ENCODE measurements at regions not wholly inside any gene's neighbourhood (a gene's known extent, or its start where the extent isn't known, plus 50 kb on each side); places are given as distances from the start of the nearest gene placed in this dataset.
A peak's percentile ranks its signal among the peaks of the same experiment; 100 is the strongest.

- no peaks in the 10 kb centered on the region; the same call in 1 of the 2 replicates for H3K27me3 ChIP-seq
- no peak for TF ChIP-seq CTCF (IDR thresholded peaks at IDR 0.05; ENCODE audit: low read depth, low read length)
Measured at GRCh38 chr11:92286709-92287108, 62.1 kb downstream of the FAT3 start.

GRCh38 chr11:92295175-92296137, 70.8 kb downstream of the FAT3 start:
- H3K27me3 ChIP-seq, result no peaks in the 10 kb centered on the region
- no peak for TF ChIP-seq CTCF (IDR thresholded peaks at IDR 0.05; ENCODE audit: low read depth, low read length)
- DNase-seq, result no peak
- no peaks in the 10 kb centered on the region; the same call in 1 of the 2 replicates for H3K4me1 ChIP-seq
- no peak overlapping the region for H3K4me3 ChIP-seq (ENCODE audit: low read depth, low read length)
- no peaks in the 10 kb centered on the region for H3K36me3 ChIP-seq
- H3K9me3 ChIP-seq, result no peaks in the 10 kb centered on the region

More at GRCh38 chr11:92286709-92287108, 62.1 kb downstream of the FAT3 start:
- H3K9me3 ChIP-seq, result no peaks in the 10 kb centered on the region
- no peak for DNase-seq
- H3K4me1 ChIP-seq, result no peaks in the 10 kb centered on the region
- no peak overlapping the region for H3K4me3 ChIP-seq (ENCODE audit: low read depth, low read length)
- H3K36me3 ChIP-seq, result no peaks in the 10 kb centered on the region

GRCh38 chr11:92296138-92296515, 71.5 kb downstream of the FAT3 start:
- Histone ChIP-seq H3K9me3 (no peaks in the 10 kb centered on the region), H3K4me3 (ENCODE audit: low read depth, low read length) (no peak overlapping the region), H3K27me3 (no peaks in the 10 kb centered on the region), H3K36me3 (no peaks in the 10 kb centered on the region), H3K4me1 (peaks cover 4% of the 10 kb centered on the region)
- DNase-seq, result no peak
- TF ChIP-seq CTCF (IDR thresholded peaks at IDR 0.05; ENCODE audit: low read depth, low read length), result no peak

- TF ChIP-seq CTCF (IDR thresholded peaks at IDR 0.05; ENCODE audit: low read depth, low read length), result no peak
- Histone ChIP-seq H3K4me3 (ENCODE audit: low read depth, low read length) (no peak overlapping the region), H3K36me3 (no peaks in the 10 kb centered on the region), H3K9me3 (no peaks in the 10 kb centered on the region), H3K4me1 (peaks cover 4% of the 10 kb centered on the region), H3K27me3 (no peaks in the 10 kb centered on the region)
- DNase-seq, result peak; percentile 14
Measured at GRCh38 chr11:92297567-92298553, 73.2 kb downstream of the FAT3 start.

- DNase-seq, result peak; percentile 30
- Histone ChIP-seq H3K27me3 (no peaks in the 10 kb centered on the region), H3K36me3 (no peaks in the 10 kb centered on the region), H3K9me3 (no peaks in the 10 kb centered on the region), H3K4me1 (peaks cover 4% of the 10 kb centered on the region), H3K4me3 (ENCODE audit: low read depth, low read length) (no peak overlapping the region)
- no peak for TF ChIP-seq CTCF (IDR thresholded peaks at IDR 0.05; ENCODE audit: low read depth, low read length)
Measured at GRCh38 chr11:92300876-92301275, 76.3 kb downstream of the FAT3 start.
